IMR-90 (cell line): ENCODE measurements at regions not wholly inside any gene's neighbourhood (a gene's known extent, or its start where the extent isn't known, plus 50 kb on each side); places are given as distances from the start of the nearest gene placed in this dataset.

Source experiments
- CTCF ChIP-seq: conservative IDR thresholded peaks from 2 replicates; pipeline ENCODE4 v1.5.1; 2012; ENCODE audit warnings: mild to moderate bottlenecking, low read depth, low read length, improper control_type of control experiment
- ELK1 ChIP-seq: fragments of 150-350 bp; IDR thresholded peaks from 2 replicates; pipeline ENCODE4 v1.6.1; 2016; ENCODE audit warnings: low read depth, mild to moderate bottlenecking, low read length, moderate library complexity, borderline replicate concordance
- MXI1 ChIP-seq: IDR thresholded peaks from 2 replicates; pipeline ENCODE4 v1.6.1; 2012; ENCODE audit warnings: low read depth, mild to moderate bottlenecking, low read length, moderate library complexity, borderline replicate concordance
- POLR2A ChIP-seq: IDR thresholded peaks from 2 replicates; pipeline ENCODE4 v1.6.1; 2012; ENCODE audit warnings: mild to moderate bottlenecking, low read depth, low read length
- RAD21 ChIP-seq: IDR thresholded peaks from 2 replicates; pipeline ENCODE4 v1.6.1; 2012; ENCODE audit warnings: low read length, improper control_type of control experiment
- RCOR1 ChIP-seq: IDR thresholded peaks from 2 replicates; pipeline ENCODE4 v1.6.1; 2012; ENCODE audit warnings: mild to moderate bottlenecking, low read length, improper control_type of control experiment; ENCODE audit not compliant: insufficient replicate concordance
- SMC3 ChIP-seq: fragments of 150-350 bp; IDR thresholded peaks from 2 replicates; pipeline ENCODE4 v1.6.1; 2016; ENCODE audit warnings: low read depth, mild to moderate bottlenecking, antibody characterized with exemption, low read length, moderate library complexity
- USF2 ChIP-seq: fragments of 150-350 bp; IDR thresholded peaks from 2 replicates; pipeline ENCODE4 v1.6.1; 2017; ENCODE audit warnings: mild to moderate bottlenecking, antibody characterized with exemption, low read length, low read depth

- TF ChIP-seq USF2 (no peak), CTCF (no peak), RCOR1 (no peak), MXI1 (no peak), RAD21 (no peak), POLR2A (no peak), SMC3 (no peak), ELK1 (no peak)
Measured at GRCh38 chr5:110855961-110856360, 117.2 kb downstream of the SLC25A46 start.
